T-helper 2 cell (primary cell): ENCODE measurements at regions not wholly inside any gene's neighbourhood (a gene's known extent, or its start where the extent isn't known, plus 50 kb on each side); places are given as distances from the start of the nearest gene placed in this dataset.
"Not testable (repeated sequence)": the region's sequence is repeated elsewhere in the genome, so short reads cannot be mapped to it uniquely, and the experiment has no call there.

Experiments used
- DNase-seq, 5 experiments: peaks; one replicate each; pipeline versions ENCODE4 v3.0.0 to v3.0.0-alpha.2; 2012 to 2022

DNA sequence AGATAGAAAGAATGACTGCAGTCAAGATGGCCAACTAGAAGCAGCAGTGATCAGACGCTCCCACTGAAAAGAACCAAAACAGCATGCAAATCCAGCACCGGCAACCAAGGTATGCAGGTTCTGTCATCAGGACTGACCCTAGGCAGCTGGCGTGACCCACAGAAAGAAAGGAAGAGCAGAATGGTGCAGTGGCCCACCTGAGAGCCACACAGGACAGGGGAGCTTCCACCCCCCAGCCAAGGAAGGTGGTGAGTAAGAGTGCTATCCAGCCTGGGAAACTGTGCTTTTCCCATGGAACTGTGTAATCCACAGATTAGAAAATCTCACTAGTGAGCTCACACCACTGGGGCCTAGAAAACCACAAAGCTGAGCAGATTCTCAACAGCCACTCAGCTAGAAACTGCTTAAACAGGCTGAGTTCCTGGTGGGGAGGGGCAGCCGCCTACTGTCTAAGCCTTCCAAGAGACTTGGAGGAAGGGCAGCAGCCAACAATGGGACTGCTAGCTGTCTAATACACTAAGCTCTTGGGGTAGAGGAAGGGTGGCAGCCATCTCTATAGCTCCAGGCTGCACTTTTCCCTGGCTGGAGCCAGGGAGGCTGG is 127.9 kb downstream of the EVA1A start:
- no peak for DNase-seq

- DNase-seq: no peak
These were observed 129.0 kb downstream of the EVA1A start for GRCh38 chr2:75431763-75432162.

DNA sequence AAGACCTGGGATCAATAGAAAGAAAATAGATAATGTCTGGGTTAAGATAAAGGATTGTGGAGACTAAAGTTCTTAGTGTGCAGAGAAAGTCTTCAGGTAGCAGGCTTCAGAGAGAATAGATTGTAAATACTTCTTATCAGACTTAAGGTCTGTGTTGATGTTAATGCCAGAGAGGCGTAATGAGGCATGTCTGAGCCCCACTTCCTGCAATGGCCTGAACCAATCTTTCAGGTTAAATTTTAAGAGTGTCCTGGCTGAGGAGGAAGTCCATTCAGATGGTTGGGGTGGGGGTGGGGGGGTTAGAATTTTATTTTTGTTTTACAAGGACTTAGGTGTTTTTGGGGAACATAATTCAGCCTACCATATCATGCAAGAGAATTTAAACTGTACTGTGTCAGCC is 129.5 kb downstream of the EVA1A start:
- no peak for DNase-seq

- DNase-seq: not testable (repeated sequence)
These were observed 130.3 kb downstream of the EVA1A start for GRCh38 chr2:75430449-75430848.

- no peak for DNase-seq
These were observed 131.9 kb downstream of the EVA1A start for GRCh38 chr2:75428646-75429443.

- DNase-seq: no peak
These were observed 132.7 kb downstream of the EVA1A start for GRCh38 chr2:75428060-75428459.

- DNase-seq: no peak
These were observed 135.7 kb downstream of the EVA1A start for GRCh38 chr2:75424936-75425619.

GRCh38 chr2:75421986-75422385 is 138.8 kb downstream of the EVA1A start:
- no peak for DNase-seq

DNA sequence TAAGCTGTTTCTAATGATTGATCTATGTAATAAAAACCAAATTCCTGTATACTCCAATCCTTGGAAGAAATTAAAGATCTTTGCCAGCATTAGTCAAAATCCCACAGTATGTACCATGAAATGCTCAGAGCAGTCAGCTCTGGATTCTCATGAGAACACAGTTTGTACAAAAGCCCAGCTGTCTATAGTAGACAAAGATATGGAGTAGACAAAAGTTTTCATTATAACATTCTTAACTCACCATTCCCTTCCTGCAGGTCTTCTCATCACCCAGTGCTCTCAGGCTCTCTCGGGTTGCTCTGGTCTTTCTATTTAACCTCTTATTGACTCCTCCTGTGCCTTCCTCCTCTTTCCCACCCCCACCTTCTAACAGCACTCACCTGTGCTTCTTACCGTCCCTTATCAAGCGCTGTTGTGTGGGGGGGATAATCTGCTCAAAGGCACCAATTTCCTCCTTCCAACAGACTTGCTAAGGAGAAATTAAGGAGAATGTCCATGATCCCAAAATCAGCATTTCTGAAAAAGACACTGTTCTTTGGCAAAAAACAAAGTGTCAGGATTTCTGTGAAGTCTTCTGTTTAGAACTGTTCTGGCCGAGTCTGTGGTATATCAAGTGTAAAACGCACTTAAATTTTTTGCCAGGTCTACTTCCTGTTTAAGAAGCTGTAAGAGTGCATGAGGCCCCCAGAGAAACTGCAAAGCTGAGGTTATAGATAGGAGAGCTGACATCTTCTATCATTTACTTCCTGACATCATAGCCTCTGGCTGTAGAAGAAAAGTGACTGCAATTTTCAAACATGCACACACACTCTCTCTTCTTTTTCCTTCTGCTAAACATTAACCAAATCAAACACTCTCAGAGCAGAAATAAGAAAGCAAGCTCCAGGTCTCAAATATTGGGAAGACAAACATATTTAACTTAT is 144.1 kb downstream of the EVA1A start:
- peak in 1 of 5 experiments; percentile 10 for DNase-seq

DNA sequence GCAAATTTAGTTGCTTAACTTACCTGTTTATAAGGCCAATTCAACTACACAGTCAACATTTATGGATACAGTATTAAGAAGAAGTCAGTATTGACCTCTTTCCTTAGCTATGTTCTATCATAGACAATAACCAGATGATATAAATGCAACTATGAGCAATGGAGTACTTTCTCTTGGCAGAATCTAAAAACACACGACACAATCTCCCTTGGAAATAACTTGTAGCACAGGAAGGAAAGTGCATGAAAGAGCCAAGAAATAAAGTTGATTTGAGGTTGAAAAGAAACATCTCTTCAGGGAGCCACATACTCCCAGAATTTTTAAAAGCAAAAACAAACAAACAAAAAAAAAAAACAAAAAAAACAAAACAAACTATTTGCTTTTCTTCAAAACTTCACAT is 145.0 kb downstream of the EVA1A start:
- DNase-seq: no peak

DNA sequence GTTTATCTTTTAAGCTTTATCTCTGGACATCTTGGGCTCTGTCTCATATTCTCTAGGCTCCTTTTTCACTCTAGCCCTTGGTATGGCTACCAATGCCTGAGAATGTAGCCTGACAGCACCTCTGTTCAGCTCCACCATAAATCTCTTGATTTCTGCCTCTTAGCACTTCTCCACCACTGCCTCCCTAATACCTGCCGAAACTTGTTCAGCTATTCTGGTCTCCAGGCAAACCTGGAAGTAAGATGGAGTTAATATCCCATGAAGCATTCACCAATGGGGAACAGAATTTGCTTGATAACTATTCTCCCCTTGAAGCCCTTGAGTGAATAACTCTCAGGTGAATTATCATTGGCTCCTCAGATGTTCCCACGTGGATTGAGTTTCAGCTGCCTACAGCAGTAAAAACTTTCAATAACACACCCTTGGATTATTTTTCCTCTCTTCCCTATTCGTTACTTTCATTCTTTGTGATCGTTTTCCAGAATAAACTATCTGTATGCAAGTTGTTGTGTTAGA is 145.6 kb downstream of the EVA1A start:
- no peak for DNase-seq

GRCh38 chr2:75411574-75411973 is 149.2 kb downstream of the EVA1A start:
- no peak for DNase-seq

DNA sequence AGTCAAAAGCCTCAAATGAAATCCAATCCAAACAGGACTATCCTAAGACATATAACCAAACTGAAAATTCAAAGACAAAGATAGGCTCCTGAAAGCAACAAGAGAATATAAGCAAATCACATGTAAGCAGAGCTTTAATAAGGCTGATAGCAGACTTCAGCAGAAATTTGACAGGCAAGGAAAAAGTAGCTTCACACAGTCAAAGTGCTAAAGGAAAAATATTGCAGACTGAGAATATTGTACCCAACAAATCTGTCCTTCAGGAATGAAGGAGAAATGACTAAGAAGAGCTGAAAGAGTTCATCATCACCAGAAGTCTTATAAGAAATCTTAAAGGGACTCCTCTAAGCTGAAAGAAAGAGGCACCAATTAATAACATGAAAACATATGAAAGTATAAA is 150.0 kb downstream of the EVA1A start:
- DNase-seq: no peak

GRCh38 chr2:75408771-75409170 is 152.0 kb downstream of the EVA1A start:
- no peak for DNase-seq

- no peak for DNase-seq
These were observed 153.7 kb downstream of the EVA1A start for GRCh38 chr2:75407038-75407530.

DNA sequence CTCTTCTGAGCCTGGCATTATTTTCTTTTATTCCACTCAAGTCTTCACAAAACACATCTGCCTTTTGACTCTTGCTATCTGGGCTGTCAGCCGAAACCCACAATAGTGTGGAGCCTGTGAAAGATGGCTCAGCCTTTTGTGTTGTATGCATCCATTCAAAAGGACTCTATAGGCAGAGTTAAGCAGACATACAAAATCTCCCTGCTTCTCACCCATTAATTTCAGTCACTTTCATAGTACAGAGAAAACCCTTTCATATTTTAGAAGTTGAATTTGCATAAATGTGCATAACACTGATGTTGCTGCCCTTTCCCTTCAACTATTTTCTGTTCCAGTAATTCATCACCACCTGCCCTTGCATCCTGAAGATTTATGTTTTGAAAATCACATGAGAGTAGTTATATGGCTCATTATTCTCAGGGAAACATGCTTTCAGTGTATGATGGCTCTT is 154.6 kb downstream of the EVA1A start:
- no peak for DNase-seq

GRCh38 chr2:75405000-75405399 is 155.7 kb downstream of the EVA1A start:
- no peak for DNase-seq

DNA sequence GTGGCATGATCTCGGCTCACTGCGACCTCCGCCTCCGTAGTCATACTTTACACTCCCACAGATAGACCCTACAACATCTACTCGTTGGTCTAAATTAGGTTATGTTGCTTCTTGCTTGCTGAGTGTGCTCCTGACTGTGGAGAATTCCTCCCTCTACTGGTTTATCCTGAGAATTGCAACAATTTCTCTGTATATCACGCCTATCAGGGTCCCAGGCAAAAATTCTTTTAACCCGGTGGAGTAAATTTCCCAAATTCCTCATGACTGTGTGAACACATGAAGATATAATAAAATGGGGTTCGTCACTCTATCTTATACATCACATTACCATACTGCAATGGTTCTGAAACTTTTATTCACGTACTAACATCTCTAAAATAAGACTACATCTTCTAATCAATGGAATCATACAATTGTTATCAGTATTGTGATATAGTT is 156.7 kb downstream of the EVA1A start:
- DNase-seq: peak in 1 of 5 experiments; percentile 28

GRCh38 chr2:75396314-75396713 is 164.4 kb downstream of the EVA1A start:
- DNase-seq: no peak

- DNase-seq: not testable (repeated sequence)
These were observed 166.0 kb downstream of the EVA1A start for GRCh38 chr2:75394764-75395163.

- no peak for DNase-seq
These were observed 170.6 kb downstream of the EVA1A start for GRCh38 chr2:75390169-75390568.

- no peak for DNase-seq
These were observed 171.5 kb downstream of the EVA1A start for GRCh38 chr2:75389271-75389670.
